ENCODE measurements at regions not wholly inside any gene's neighbourhood (a gene's known extent, or its start where the extent isn't known, plus 50 kb on each side); places are given as distances from the start of the nearest gene placed in this dataset.

- no peak for TF ChIP-seq EZH2 (IDR thresholded peaks at IDR 0.05; ENCODE audit: borderline replicate concordance, low read length)
- no peak for TF ChIP-seq CTCF (conservative IDR thresholded peaks at IDR 0.05 in 1 of 2, IDR thresholded peaks at IDR 0.05 in 1 of 2; ENCODE audit: extremely low read depth in 1 of 2, insufficient read depth in 1 of 2, low read depth in 1 of 2, low read length in 2 of 2)
Measured at GRCh38 chr16:79808731-79809130, 208.2 kb upstream of the MAF start.
